Lower leg skin (tissue), 3 donors: ENCODE measurements at regions not wholly inside any gene's neighbourhood (a gene's known extent, or its start where the extent isn't known, plus 50 kb on each side); places are given as distances from the start of the nearest gene placed in this dataset.

Experiments used
- POLR2A ChIP-seq, 2 donors: fragments of 450-650 bp; IDR thresholded peaks; one replicate each; pipeline ENCODE4 v1.6.1; 2016 to 2017; ENCODE audit warnings: antibody characterized with exemption in 2 of 2, mild to moderate bottlenecking in 1 of 2, moderate library complexity in 1 of 2
- TF ChIP-seq, protein P1 (sequence below), 3 donors: fragments of 450-650 bp; IDR thresholded peaks; one replicate each; pipeline ENCODE4 v1.5.1; 2016; ENCODE audit warnings: antibody characterized with exemption in 3 of 3, mild to moderate bottlenecking in 3 of 3, moderate library complexity in 2 of 3

DNA sequence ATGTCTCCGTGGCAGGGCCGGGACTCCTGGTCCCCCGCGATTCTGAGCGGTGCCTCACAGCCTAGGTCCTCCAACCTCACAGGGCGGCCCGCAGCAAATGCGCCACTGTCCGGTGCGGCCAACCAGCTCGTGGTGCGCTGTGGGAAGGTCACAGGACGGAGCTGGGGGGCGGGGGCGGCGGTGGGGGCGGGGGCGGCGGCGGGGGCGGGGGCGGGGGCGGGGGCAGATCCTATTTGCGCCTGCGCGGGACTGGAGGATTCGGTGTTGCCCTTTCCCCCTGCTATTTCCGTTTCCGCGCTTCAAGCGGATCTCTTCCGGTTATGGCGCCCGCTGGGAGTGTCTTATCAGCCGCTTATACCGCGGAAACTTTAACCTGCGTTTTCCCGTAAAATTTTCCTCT is 106.7 kb upstream of the SNRPN start:
- TF ChIP-seq, protein P1, sequence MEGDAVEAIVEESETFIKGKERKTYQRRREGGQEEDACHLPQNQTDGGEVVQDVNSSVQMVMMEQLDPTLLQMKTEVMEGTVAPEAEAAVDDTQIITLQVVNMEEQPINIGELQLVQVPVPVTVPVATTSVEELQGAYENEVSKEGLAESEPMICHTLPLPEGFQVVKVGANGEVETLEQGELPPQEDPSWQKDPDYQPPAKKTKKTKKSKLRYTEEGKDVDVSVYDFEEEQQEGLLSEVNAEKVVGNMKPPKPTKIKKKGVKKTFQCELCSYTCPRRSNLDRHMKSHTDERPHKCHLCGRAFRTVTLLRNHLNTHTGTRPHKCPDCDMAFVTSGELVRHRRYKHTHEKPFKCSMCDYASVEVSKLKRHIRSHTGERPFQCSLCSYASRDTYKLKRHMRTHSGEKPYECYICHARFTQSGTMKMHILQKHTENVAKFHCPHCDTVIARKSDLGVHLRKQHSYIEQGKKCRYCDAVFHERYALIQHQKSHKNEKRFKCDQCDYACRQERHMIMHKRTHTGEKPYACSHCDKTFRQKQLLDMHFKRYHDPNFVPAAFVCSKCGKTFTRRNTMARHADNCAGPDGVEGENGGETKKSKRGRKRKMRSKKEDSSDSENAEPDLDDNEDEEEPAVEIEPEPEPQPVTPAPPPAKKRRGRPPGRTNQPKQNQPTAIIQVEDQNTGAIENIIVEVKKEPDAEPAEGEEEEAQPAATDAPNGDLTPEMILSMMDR (IDR thresholded peaks at IDR 0.05) = no peak
- TF ChIP-seq POLR2A (IDR thresholded peaks at IDR 0.05) = no peak
